Fibroblast of pulmonary artery (primary cell): ENCODE measurements at regions not wholly inside any gene's neighbourhood (a gene's known extent, or its start where the extent isn't known, plus 50 kb on each side); places are given as distances from the start of the nearest gene placed in this dataset.
A peak's percentile ranks its signal among the peaks of the same experiment; 100 is the strongest.

ENCODE experiments used
- DNase-seq: peaks from one replicate; pipeline ENCODE4 v3.0.0-alpha.2; 2010; ENCODE audit warnings: low read depth
- H3K4me3 ChIP-seq: replicated peaks from 2 replicates; pipeline ENCODE4 v1.5.1; 2011; ENCODE audit warnings: low read depth, mild to moderate bottlenecking, control low read depth, low read length, moderate library complexity
- CTCF ChIP-seq: IDR thresholded peaks from 2 replicates; pipeline ENCODE4 v1.5.1; 2011; ENCODE audit warnings: mild to moderate bottlenecking, control low read depth, low read length, inconsistent platforms; ENCODE audit errors: missing control alignments

DNA sequence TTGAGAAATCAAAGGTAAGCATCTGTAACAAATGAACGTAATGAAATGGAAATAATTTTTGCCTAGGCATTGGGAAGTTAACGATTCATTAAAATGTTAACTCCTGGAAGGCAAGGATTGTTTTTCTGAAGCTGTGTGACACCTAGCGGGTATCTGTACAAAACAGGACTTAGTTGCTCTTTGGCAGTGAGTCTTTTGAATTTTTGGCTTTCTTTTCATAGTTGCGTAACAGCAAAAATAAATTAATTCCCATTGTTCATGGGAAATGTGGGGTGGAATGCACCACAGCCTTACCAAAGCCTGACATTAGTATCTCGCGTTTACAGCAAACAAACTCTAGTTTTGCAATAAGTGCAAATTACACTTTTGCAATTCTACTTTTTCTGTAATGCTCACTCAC, 92.7 kb upstream of the DTNBP1 start:
- peak; percentile 60 for DNase-seq
- H3K4me3 ChIP-seq: no peak overlapping the region
- TF ChIP-seq CTCF: no peak

DNA sequence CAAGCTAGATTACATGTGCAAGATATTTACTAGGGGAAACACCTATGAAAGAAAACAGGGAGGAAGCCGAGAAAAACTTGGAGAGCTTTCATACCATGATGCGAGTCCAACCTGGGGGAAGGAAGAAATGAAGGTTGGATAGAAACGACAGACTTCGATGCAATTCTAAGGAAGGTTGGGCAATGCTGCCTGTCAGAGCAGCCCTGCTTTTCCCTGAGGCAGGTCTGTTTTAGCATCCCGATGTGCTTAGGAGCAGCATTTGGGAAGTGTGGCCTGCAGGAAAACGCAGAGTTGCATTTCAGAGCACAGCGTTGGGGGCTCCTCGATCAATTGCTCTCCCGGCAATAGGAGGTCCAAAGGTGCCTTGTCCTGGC, 91.9 kb upstream of the DTNBP1 start:
- no peak for TF ChIP-seq CTCF
- H3K4me3 ChIP-seq: no peak overlapping the region
- DNase-seq: no peak

DNA sequence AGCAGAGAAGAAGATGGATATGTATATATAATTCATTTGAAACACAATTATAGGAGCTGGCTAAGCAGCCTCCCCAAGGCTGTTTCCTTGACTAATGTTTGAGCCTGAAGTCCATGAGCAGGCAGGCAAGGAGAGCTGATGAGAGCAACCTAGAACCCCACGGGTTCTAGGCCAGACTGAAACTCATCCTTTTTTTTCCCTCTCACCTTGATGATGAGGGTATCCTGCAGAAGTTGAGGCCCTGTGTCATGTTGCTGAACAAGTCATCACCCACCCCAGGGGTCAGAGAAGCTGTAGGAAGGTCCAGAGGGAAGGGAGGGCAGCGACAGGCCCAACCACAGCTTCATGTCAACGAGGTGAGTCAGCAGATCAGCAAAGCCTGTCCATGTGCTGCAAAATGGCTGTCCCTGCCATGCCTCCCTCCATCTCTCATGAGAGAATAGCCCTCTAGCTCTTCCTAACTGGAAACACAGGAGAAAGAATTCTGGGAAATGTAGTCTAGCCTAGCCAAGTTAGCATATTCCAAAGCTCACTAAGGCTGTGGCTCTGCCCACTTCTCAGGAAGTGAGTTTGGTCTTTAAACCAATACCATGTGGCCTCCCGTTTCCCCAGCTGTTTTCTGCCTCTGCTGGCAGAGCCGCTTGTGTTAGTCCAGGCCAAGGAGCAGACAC, 91.3 kb upstream of the DTNBP1 start:
- TF ChIP-seq CTCF: no peak
- H3K4me3 ChIP-seq: no peak overlapping the region
- DNase-seq: peak; percentile 6

DNA sequence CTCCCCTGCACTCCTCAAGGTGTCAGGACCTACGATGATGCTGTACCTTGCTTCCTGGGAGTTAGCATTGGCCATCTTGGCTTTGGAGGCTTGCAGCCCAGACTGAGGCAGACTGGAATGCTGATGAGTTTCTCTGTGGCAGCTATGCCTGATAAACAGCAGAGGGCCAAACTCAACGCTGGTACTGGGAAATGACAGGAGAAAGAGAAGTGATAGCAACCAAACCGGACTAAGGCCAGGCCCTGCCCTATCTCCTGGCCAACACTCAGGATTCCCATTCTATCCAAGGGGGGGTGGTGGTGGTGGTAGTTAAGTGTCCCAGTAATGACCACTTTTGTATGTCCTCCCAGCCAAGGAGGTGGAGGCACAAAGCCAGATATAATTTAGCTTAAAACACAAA, 90.0 kb upstream of the DTNBP1 start:
- H3K4me3 ChIP-seq: no peak overlapping the region
- DNase-seq: peak; percentile 23
- peak; percentile 19 for TF ChIP-seq CTCF

DNA sequence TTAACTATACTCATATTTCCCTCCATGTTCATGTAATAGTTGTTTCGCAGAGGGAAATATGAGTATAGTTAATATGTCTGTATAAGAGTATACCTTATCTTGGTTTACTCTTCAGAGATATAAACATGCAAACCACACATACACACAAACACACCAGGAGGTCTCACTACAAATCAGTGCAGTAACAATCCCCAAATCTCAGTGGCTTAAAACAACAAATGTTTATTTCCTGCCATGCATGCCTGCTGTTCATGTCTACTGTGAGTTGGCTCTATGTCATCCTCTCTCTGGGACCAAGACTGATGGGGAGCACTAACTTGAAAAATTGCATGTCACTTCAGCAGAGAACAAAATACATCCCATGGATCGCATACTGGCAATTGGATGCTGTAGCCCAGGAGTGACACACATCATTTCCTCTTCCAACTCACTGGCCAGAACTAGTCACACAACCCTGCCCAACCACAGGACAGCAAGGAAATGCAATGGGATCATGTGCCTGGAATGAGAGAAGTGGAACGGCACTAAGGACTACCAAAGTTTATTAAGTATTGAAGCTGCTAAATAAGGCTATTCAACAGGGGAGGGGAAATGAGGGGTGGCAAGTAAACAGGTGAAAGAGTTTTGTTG, 89.0 kb upstream of the DTNBP1 start:
- H3K4me3 ChIP-seq: no peak overlapping the region
- no peak for DNase-seq
- TF ChIP-seq CTCF: no peak

- no peak for DNase-seq
- no peak overlapping the region for H3K4me3 ChIP-seq
- no peak for TF ChIP-seq CTCF
Measured at GRCh38 chr6:15748341-15748740, 85.5 kb upstream of the DTNBP1 start.

GRCh38 chr6:15747354-15747883, 84.6 kb upstream of the DTNBP1 start:
- no peak overlapping the region for H3K4me3 ChIP-seq
- TF ChIP-seq CTCF: no peak
- no peak for DNase-seq
